ENCODE measurements at regions not wholly inside any gene's neighbourhood (a gene's known extent, or its start where the extent isn't known, plus 50 kb on each side); places are given as distances from the start of the nearest gene placed in this dataset.

- Histone ChIP-seq H4K20me1 (ENCODE audit: insufficient read depth, low read length, poor library complexity, severe bottlenecking) (no peaks in the 10 kb centered on the region), H3K4me3 (ENCODE audit: low read length, poor library complexity, severe bottlenecking) (no peak overlapping the region), H3K36me3 (ENCODE audit: insufficient read depth, low read length) (no peaks in the 10 kb centered on the region), H3K27me3 (ENCODE audit: insufficient read depth, low read length, poor library complexity, severe bottlenecking) (peaks cover 33% of the 10 kb centered on the region), H3K4me2 (ENCODE audit: low read depth, low read length, poor library complexity, severe bottlenecking) (no peak overlapping the region), H2AFZ (ENCODE audit: low read length) (no peak overlapping the region), H3K79me2 (ENCODE audit: insufficient read depth, low read length) (no peaks in the 10 kb centered on the region), H3K4me1 (ENCODE audit: insufficient read depth, low read length, poor library complexity, severe bottlenecking) (no peaks in the 10 kb centered on the region), H3K9me3 (ENCODE audit: insufficient read depth, low read depth, low read length) (no peaks in the 10 kb centered on the region), H3K9me2 (replicated peaks; ENCODE audit: low read depth, low read length) (no peaks in the 10 kb centered on the region), H3K9ac (ENCODE audit: low read depth, low read length, poor library complexity, severe bottlenecking) (no peak overlapping the region), H3F3A (ENCODE audit: low read depth) (no peaks in the 10 kb centered on the region)
- TF ChIP-seq CTCF (conservative IDR thresholded peaks at IDR 0.05; ENCODE audit: low read length) (no peak), EZH2phosphoT487 (IDR thresholded peaks at IDR 0.05; ENCODE audit: borderline replicate concordance) (no peak)
Measured at GRCh38 chr18:25876330-25876948, 214.0 kb downstream of the SS18 start.

- H3K9me3 ChIP-seq (ENCODE audit: insufficient read depth, low read depth, low read length), result no peaks in the 10 kb centered on the region
- H3K4me3 ChIP-seq (ENCODE audit: low read length, poor library complexity, severe bottlenecking), result no peak overlapping the region
- H3K4me1 ChIP-seq (ENCODE audit: insufficient read depth, low read length, poor library complexity, severe bottlenecking), result no peaks in the 10 kb centered on the region
- H2AFZ ChIP-seq (ENCODE audit: low read length), result no peak overlapping the region
- no peaks in the 10 kb centered on the region for H3F3A ChIP-seq (ENCODE audit: low read depth)
- no peaks in the 10 kb centered on the region for H4K20me1 ChIP-seq (ENCODE audit: insufficient read depth, low read length, poor library complexity, severe bottlenecking)
- no peak overlapping the region for H3K4me2 ChIP-seq (ENCODE audit: low read depth, low read length, poor library complexity, severe bottlenecking)
- no peaks in the 10 kb centered on the region for H3K36me3 ChIP-seq (ENCODE audit: insufficient read depth, low read length)
- no peaks in the 10 kb centered on the region for H3K79me2 ChIP-seq (ENCODE audit: insufficient read depth, low read length)
- H3K9me2 ChIP-seq (replicated peaks; ENCODE audit: low read depth, low read length), result no peaks in the 10 kb centered on the region
- TF ChIP-seq EZH2phosphoT487 (IDR thresholded peaks at IDR 0.05; ENCODE audit: borderline replicate concordance) (no peak), CTCF (conservative IDR thresholded peaks at IDR 0.05; ENCODE audit: low read length) (no peak)
- peaks cover 37% of the 10 kb centered on the region for H3K27me3 ChIP-seq (ENCODE audit: insufficient read depth, low read length, poor library complexity, severe bottlenecking)
- no peak overlapping the region for H3K9ac ChIP-seq (ENCODE audit: low read depth, low read length, poor library complexity, severe bottlenecking)
Measured at GRCh38 chr18:25875551-25876240, 214.7 kb downstream of the SS18 start.

GRCh38 chr18:25873833-25874232, 216.6 kb downstream of the SS18 start:
- TF ChIP-seq CTCF (conservative IDR thresholded peaks at IDR 0.05; ENCODE audit: low read length) (no peak), EZH2phosphoT487 (IDR thresholded peaks at IDR 0.05; ENCODE audit: borderline replicate concordance) (no peak)
- Histone ChIP-seq H3K9me2 (replicated peaks; ENCODE audit: low read depth, low read length) (no peaks in the 10 kb centered on the region), H3K27me3 (ENCODE audit: insufficient read depth, low read length, poor library complexity, severe bottlenecking) (peaks cover 32% of the 10 kb centered on the region), H3K4me1 (ENCODE audit: insufficient read depth, low read length, poor library complexity, severe bottlenecking) (no peaks in the 10 kb centered on the region), H4K20me1 (ENCODE audit: insufficient read depth, low read length, poor library complexity, severe bottlenecking) (no peaks in the 10 kb centered on the region), H3K9me3 (ENCODE audit: insufficient read depth, low read depth, low read length) (no peaks in the 10 kb centered on the region), H3K79me2 (ENCODE audit: insufficient read depth, low read length) (no peaks in the 10 kb centered on the region), H3F3A (ENCODE audit: low read depth) (no peaks in the 10 kb centered on the region), H3K4me3 (ENCODE audit: low read length, poor library complexity, severe bottlenecking) (no peak overlapping the region), H3K9ac (ENCODE audit: low read depth, low read length, poor library complexity, severe bottlenecking) (no peak overlapping the region), H3K36me3 (ENCODE audit: insufficient read depth, low read length) (no peaks in the 10 kb centered on the region), H2AFZ (ENCODE audit: low read length) (no peak overlapping the region), H3K4me2 (ENCODE audit: low read depth, low read length, poor library complexity, severe bottlenecking) (no peak overlapping the region)

Data from Loucy (cell line).